ENCODE measurements at regions not wholly inside any gene's neighbourhood (a gene's known extent, or its start where the extent isn't known, plus 50 kb on each side); places are given as distances from the start of the nearest gene placed in this dataset.

DNA sequence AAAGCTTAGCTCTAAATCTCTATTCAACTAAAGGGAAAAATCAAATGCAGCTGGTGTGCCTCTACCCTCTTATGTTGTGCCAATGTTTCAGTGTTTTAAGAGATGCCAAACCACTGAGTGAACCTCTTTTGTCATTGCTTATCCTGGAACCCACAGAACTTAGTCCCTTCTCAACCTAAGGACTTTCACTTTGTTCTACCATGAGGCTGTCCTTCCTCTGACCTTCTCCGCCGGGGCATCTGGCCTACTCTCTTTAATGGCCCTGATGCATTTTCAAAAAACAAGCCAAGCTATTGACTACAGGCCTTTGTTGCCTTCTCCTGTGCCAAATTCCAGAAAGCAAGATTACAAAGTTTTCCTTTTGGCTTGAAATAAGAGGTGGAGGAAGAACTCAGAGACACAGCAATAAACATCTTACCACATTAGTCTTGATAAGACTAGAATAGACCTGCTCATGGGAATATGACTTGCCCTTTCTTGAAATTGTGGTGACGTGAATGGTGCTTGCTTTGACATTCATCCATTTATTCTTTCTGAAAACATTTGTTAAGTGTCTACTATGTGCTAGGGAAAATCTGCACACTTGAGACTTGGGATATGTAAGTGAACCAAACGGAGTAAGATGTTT lies 253.2 kb upstream of the SMIM30 start:
- TF ChIP-seq, protein P1, sequence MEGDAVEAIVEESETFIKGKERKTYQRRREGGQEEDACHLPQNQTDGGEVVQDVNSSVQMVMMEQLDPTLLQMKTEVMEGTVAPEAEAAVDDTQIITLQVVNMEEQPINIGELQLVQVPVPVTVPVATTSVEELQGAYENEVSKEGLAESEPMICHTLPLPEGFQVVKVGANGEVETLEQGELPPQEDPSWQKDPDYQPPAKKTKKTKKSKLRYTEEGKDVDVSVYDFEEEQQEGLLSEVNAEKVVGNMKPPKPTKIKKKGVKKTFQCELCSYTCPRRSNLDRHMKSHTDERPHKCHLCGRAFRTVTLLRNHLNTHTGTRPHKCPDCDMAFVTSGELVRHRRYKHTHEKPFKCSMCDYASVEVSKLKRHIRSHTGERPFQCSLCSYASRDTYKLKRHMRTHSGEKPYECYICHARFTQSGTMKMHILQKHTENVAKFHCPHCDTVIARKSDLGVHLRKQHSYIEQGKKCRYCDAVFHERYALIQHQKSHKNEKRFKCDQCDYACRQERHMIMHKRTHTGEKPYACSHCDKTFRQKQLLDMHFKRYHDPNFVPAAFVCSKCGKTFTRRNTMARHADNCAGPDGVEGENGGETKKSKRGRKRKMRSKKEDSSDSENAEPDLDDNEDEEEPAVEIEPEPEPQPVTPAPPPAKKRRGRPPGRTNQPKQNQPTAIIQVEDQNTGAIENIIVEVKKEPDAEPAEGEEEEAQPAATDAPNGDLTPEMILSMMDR (IDR thresholded peaks at IDR 0.05; ENCODE audit: control extremely low read depth, extremely low read depth, low read depth, missing control alignments) = no peak
- CTCF ChIA-PET = no interaction called here
- DNase-seq (ENCODE audit: extremely low spot score) = no peak
- POLR2A ChIA-PET = no interaction called here

- ChIA-PET POLR2A (no interaction called here), CTCF (no interaction called here)
- DNase-seq (ENCODE audit: extremely low spot score) = no peak
- TF ChIP-seq, protein P1 (IDR thresholded peaks at IDR 0.05; ENCODE audit: control extremely low read depth, extremely low read depth, low read depth, missing control alignments) = no peak
Measured at GRCh38 chr7:113370910-113371309, 252.6 kb upstream of the SMIM30 start.

DNA sequence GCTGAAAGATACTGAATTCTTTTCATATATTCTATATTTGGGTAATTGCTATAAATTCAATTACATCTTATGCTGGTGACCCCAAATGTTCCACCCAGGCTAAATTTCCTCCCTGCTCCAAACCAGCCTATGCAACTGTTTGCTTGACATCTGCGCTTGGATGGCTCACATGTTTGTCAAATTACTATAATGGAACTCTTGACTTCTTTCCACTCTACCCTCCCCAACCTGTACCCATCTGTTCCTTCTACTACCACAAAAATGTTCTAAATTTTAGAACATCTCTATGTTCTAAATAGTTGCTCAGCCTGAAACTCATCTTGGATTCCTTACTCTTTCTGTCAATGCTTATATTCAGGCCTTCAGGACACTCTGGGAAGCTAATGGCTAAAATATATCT lies 249.9 kb upstream of the SMIM30 start:
- ChIA-PET POLR2A (no interaction called here), CTCF (no interaction called here)
- TF ChIP-seq, protein P1 (IDR thresholded peaks at IDR 0.05; ENCODE audit: control extremely low read depth, extremely low read depth, low read depth, missing control alignments) = no peak
- DNase-seq (ENCODE audit: extremely low spot score) = no peak

GRCh38 chr7:113367041-113367586 lies 248.8 kb upstream of the SMIM30 start:
- TF ChIP-seq, protein P1 (IDR thresholded peaks at IDR 0.05; ENCODE audit: control extremely low read depth, extremely low read depth, low read depth, missing control alignments) = no peak
- POLR2A ChIA-PET = no interaction called here
- CTCF ChIA-PET = no interaction called here
- DNase-seq (ENCODE audit: extremely low spot score) = no peak

- CTCF ChIA-PET = no interaction called here
- POLR2A ChIA-PET = no interaction called here
- TF ChIP-seq, protein P1 (IDR thresholded peaks at IDR 0.05; ENCODE audit: control extremely low read depth, extremely low read depth, low read depth, missing control alignments) = no peak
- no peak for DNase-seq (ENCODE audit: extremely low spot score)
Measured at GRCh38 chr7:113366122-113366521, 247.8 kb upstream of the SMIM30 start.

DNA sequence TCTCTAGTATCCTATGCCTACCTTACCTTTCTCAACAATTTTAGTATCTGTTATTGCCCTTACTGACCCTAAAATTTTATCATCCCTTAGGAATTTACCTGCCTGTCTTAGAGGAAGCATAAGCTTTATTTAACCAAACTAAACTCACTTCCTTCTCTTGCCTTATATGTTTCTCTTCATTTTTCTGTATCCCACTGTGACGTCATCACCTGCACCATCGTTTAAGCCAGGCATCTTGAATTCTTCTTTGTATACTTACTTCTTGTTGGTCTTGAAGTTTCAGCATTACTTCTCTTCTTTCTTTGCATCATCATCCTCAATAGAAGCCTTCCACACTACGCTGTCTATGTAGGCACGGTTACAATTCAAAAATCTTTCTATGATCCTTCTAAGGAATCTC lies 231.0 kb upstream of the SMIM30 start:
- ChIA-PET CTCF (interaction anchor here (1.0 to 1.9 kb wide), 2 partner anchors 20 to 37 kb away, joined by 3 to 6 read pairs; no protein-coding TSS in a partner anchor), POLR2A (no interaction called here)
- no peak for DNase-seq (ENCODE audit: extremely low spot score)
- TF ChIP-seq, protein P1 (IDR thresholded peaks at IDR 0.05; ENCODE audit: control extremely low read depth, extremely low read depth, low read depth, missing control alignments) = no peak

All from GM10248 (cell line).